ENCODE measurements at regions not wholly inside any gene's neighbourhood (a gene's known extent, or its start where the extent isn't known, plus 50 kb on each side); places are given as distances from the start of the nearest gene placed in this dataset.

GRCh38 chr10:123297175-123297574, 143.0 kb downstream of the BUB3 start:
- TF ChIP-seq POLR2A (IDR thresholded peaks at IDR 0.05) (no peak), CTCF (IDR thresholded peaks at IDR 0.05) (no peak), POLR2AphosphoS5 (IDR thresholded peaks at IDR 0.05; ENCODE audit: insufficient read depth in 1 of 2, low read depth in 1 of 2) (no peak)

All from vagina (tissue), 2 donors.